ENCODE measurements at regions not wholly inside any gene's neighbourhood (a gene's known extent, or its start where the extent isn't known, plus 50 kb on each side); places are given as distances from the start of the nearest gene placed in this dataset.
"Not testable (repeated sequence)": the region's sequence is repeated elsewhere in the genome, so short reads cannot be mapped to it uniquely, and the experiment has no call there.

DNA sequence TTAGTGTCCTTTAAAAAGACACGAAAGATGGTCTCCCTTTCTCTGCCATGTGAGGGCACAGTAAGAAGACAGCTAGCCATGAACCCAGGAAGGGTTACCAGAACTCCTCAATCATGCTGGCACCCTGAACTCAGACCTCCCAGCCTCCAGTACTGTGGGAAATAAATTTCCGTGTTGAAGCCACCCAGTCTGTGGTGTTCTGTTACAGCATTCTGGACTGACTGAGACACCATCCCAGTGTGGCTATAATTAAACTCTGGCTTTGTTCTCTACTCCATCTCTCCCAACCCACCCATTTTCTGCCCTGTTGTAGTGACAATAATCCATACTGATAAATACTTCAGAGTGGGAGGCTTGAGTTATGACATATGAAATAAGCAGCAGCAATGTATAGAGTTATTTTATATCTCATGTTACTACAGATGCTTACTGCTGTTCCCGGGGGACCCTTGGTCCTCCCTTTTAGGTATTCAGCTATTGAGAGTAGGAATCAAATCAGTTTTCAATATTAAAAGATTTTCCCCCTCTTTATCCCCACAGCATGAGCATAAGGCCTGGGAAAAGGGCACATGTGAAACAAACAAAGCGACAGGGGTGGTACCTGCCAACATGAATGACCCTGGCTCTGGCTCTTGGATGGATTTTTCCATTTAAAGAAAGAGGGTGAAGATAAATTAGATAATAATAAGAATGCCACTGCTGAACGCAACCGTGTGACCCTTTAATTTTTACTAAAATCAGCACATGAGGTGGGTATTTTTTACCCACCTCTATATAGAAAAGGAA lies 224.3 kb upstream of the SLC35B3 start:
- no peak for DNase-seq (ENCODE audit: low spot score)

DNA sequence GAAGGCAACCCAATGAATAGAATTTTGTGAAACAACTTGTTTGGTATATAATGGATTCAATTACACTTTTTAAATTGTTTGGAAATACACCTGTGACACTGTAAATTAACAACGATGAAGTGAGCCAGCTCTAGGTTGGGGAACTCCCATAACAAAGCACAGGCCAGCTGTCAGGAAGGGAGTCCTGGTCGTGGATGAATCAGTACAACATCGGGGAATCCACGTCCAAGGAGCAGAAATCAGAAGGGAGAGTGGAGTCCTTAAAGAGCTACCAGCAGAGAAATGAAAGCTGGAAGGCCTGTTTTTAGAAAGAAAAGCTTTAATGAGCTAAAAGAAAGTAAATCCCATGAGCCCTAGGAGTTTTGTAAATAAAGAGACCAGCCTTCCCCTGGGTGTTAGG lies 223.1 kb upstream of the SLC35B3 start:
- DNase-seq (ENCODE audit: low spot score), result no peak

DNA sequence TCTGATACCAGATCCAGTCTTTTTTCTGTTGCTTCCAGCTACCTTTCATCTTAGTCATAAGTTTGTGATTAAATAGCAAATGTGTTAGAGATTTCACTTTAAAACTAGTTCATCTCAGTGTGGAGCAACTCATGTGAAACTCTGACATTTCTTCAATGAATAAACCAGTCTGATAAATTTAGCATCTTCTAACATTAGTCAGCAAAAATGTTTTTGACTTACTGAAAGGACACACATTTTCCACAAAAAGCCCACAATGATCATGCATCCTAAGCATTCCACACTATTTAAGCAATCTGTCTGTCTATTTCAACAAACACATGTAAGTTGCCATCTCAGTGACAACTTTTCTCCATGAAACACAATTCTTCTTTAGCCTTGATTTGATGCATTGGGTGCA lies 222.2 kb upstream of the SLC35B3 start:
- no peak for DNase-seq (ENCODE audit: low spot score)

DNA sequence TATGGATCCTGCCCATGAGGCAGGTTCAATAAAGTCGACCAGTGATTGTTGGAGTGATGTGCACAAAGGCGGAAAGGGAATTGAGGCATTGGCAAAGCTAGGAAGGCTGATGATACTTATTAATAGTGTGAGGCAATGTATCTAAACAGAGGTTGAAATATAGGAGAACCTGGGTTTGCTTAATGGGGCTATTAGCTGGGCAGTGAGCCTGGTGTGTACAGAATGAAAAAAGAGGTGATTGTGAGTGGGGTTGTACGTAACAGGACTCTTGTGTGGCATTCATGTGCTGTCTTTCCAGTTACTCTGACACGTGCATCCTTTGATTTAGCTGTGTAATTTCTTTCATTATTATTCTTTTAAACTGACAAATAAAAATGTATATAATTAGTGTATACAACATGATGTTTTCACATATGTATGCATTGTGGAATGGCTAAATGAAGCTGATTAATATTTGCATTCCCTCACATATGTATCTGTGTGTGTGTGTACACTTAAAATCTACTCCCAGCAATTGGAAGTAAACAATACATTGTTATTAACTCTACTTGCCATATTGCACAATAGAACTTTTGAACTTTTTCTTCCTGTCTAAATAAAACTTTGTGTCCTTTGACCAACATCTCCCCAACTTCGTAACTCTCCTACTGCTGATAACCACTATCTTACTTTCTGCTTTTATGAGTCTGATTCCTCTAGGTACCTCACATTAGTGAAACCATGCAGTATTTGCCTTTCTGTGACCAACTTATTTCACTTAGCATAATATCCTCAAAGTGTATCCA lies 220.5 kb upstream of the SLC35B3 start:
- no peak for DNase-seq (ENCODE audit: low spot score)

DNA sequence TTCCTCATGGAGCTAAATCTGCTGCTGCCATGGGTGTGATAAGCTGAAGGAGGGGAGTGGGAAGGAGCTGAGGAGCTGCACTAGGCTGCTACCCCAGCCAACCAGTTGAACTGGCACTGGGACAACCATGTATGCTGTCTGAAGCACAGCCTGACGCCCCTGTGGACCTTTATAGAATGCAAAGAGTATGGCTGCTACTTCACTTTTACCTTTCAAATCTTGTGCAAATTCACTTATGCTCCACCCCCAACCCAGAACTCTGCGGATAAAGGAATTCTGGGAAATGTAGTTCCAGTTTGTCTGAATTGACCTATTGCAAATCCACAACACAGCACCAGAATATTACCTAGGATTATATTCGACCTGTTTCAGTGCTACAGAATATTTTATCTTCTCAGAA lies 217.4 kb upstream of the SLC35B3 start:
- no peak for DNase-seq (ENCODE audit: low spot score)

DNA sequence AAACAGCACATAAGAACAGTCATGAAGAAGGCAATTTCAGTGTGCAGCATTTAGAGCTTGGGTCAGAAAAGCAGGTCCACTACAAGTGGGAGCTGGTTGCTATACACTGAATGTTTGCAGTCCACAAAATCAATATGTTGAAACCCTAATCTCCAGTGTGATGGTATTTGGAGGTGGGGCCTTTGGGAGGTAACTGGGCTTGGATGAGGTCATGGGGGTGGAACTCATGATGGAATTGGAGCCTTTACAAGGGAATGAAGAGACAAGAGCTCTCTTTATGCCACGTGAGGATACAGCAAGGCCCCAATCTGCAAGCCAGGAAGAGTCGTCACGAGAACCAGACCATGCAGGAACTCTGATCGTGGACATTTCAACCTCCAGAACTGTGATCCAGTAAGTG lies 216.7 kb upstream of the SLC35B3 start:
- DNase-seq (ENCODE audit: low spot score), result no peak

DNA sequence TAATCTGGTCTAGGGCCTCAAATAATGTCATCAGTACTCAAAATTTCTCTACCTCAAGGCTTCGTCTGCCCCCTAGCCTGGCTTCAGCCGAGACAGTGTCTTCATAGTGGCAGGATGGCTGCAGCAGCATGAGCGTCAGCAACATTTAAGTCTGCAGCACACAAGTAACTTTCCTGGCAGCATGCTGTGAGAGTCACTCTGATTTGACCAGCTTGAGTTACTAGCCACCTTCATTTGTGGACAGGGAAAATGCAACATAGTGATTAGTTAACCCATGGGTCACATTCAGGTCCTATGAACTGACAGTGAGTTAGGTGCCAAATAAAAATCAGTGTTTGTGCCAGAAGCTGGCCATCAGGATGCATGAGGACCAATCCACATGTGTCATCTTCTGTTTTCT lies 209.9 kb upstream of the SLC35B3 start:
- DNase-seq (ENCODE audit: low spot score), result no peak

DNA sequence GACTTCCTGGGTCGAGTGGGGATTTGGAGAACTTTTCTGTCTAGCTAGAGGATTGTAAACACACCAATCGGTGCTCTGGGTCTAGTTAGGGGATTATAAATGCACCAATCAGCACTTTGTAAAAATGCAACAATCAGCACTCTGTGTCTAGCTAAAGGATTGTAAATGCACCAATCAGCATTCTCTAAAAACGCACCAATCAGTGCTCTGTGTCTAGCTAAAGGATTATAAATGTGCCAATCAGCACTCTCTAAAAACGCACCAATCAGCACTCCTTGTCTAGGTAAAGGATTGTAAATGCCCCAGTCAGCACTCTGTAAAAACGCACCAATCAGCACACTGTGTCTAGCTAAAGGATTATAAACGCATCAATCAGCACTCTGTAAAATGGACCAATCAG lies 209.0 kb upstream of the SLC35B3 start:
- DNase-seq (ENCODE audit: low spot score), result no peak

DNA sequence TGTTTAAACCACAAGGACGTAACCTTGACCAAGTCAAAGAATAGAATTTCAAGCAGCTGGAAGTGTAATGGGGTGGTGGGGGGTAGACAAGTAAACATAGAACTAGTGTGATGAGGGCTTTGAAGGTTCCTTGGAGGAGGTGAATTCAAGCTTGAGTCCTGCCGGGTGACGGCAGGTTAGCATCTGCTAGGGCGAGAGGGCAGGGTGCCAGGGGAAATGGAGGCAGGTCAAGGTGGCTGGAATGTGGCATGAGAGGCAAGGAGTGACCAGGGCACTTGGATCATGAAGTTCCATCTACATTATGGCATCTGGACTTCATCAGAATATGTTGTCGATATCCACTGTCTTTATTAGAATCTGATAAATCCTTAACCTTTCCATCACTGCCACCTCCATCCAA lies 207.5 kb upstream of the SLC35B3 start:
- no peak for DNase-seq (ENCODE audit: low spot score)

DNA sequence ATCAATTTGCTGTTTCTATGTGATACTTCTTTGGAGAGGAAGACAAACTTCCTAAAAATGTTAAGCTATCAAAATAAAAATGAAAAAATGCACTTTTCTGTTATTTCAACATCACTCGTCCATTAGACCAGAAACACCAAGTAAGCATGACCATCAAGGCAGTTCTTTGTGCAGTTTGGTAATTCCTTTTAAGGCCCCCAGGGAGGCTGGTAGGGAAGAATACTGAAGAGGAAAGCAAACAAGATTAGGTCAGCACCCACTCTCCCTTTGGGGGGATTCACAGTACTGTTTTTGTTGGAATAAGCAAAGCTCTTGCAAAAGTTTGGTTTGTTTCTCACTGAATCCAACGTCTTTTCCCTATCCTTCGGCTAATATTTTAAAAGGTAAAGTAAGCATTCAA lies 206.8 kb upstream of the SLC35B3 start:
- DNase-seq (ENCODE audit: low spot score), result no peak

DNA sequence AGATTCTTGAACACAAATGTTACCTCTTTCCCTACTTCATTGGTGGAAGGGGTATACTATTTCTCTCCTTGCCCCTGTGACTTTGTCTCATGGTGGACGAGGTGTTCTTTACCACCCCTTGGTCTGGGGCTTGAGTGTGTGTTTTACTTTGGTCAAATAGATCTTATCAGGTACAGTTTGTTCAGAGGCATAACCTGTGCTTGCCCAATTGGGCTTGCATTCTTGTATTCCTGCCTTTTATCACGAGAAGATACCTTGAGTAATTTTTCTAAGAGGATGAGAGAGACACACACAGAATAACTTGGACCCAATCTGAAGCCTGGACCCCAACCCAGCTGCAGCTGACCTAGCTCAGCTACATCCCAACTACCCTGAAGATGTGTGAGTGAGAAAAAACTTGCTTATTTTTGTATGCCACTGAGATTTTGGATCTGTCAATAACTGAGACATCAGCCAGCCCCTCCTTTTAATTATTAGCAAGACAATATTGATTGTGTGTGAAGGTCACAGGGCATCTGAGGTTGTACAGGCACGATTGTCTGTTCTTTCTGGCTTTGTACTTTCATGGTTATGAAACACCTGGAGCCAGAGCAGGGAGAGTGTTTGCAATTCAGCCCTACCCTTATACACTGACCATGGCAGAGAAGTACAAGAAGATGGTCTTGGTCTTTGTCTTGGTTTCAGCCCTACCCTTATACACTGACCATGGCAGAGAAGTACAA lies 204.7 kb upstream of the SLC35B3 start:
- DNase-seq (ENCODE audit: low spot score), result no peak

DNA sequence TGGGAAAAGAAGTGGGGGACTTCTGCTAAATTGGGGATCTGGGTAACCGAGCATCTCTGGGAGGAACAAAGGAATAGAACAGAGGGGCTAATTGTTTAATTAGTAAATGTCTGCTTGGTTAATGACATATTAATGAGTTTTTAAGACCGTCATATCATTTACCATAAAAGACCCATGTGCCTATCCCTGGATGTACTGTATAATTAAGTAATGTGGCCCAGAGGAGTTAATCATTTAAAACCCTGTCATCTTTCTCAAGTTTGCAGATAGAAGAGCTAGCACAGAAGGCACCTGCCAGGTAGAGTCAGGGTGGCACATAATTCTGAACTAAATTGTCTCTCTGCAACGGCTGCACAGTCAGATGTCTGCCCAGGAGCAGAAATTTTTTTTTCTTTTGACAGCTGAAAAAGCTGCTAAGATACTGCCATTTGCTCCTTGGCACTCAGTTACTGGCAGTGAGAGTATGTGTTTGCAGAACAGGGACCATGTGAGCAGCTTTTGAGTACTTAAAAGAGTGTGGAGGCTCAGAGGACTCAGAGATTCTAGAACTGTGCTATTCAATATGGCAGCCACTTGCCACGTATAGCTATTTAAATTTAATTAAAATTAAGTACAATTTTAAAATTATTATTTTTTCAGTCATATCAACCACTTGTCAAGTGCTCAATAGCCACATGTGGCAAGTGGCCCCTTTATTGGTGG lies 202.7 kb upstream of the SLC35B3 start:
- no peak for DNase-seq (ENCODE audit: low spot score)

DNA sequence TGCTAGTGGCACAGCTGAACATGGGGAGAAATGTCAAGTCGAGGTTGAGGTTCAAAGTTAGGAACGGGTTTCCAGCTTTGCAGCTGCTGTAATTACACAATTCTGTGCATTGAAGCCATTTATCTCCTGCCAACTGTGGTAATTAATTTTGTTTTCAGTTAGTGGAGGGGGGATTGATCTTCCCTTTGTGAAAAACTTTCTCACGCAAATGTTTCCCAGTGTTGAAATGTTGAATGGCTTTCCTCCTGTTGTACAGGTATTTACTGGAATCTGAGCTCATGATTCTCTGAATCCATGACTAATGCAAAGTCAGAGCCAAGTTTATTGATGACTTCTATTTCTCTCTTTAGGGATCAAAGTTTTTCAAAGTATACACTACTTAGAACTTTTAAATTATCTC lies 198.4 kb upstream of the SLC35B3 start:
- DNase-seq (ENCODE audit: low spot score), result no peak

DNA sequence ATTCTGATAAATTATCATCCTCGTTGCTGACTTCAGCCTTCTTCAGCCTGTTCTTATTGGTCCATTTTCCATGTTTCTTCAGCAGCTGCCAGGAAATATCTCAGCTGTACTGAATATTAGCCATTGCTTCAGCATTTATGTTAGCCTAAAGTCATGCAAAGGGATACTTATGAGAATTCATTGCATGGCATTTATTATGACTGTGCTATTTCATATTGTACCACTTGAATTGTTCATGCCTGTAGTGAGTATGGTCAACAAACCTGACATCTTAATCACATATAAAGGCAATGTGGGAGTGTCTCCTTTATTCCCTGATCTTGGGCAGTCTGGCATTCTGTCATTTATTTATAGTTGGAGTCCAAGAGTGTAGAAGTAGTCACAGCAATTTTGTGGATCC lies 193.4 kb upstream of the SLC35B3 start:
- no peak for DNase-seq (ENCODE audit: low spot score)

DNA sequence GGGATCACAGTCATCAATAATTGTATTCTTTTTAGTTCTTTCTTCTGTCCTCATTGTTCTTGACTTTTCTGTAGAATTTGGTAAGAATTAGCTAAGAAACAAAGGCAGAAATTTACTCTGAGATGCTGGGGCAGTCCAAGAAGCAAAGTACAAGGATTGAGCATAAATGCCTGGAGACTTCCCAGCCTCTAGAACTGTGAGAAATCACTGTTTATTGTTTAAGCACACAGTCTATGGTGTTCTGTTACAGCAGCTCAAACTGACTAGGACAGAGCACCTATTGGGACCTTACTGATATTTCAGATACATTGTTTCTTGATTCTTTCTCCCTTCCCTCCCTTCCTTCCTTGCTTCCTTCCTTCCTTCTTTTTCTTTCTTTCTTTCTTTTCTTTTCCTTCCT lies 192.7 kb upstream of the SLC35B3 start:
- no peak for DNase-seq (ENCODE audit: low spot score)

DNA sequence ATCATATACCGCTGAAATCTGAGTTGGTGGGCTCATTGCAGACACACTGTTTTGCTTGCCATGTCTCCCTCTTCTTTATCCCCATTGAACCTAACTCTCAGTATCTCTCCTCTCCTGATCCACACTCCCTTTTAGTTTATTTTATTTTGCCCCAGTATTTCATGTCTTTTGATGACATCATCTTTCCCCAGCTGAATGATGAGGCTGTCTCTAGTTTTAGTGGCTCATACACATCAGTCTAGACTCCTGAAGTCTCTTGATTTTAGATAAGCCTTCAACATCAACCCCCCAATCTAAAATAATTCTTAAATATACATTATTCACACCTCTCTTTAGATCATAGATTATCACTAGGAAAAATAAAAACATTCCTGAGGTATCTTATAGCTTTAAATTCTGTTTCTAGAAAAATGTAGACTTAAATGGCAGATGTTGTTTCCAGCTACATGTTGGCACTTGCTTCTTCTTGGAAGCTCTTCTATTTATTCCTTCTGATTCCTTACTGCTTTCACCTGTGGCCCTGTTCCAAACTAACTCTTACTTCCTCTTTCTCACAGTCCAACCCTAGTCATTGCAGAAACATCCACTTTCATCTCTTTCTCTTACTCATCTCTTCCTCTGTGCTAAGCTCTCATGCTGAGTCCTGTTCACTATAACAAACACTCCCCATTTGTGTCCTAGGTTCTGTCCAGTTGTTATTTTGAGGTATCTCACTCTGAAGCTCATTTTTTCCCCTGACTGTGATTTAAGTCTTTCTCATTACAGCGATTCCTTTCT lies 191.9 kb upstream of the SLC35B3 start:
- DNase-seq (ENCODE audit: low spot score), result no peak

DNA sequence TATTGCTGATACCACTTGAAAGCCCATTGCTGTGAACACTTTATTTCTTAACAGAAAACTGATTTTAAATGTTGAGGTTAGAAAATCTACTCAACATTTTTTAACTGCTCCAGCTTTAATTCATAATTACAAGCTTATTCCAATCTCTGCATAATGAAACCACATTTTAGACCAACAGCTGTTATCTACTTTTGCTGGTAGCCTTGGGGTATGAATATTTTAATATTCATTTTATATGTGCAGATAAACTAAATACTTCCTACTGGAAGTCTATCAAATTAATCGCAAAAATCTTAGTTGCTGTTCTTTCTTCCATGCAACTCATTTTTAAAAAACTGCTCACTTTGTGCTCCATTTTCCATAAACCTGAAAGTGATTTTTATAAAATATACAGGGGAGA lies 189.3 kb upstream of the SLC35B3 start:
- DNase-seq (ENCODE audit: low spot score), result no peak

DNA sequence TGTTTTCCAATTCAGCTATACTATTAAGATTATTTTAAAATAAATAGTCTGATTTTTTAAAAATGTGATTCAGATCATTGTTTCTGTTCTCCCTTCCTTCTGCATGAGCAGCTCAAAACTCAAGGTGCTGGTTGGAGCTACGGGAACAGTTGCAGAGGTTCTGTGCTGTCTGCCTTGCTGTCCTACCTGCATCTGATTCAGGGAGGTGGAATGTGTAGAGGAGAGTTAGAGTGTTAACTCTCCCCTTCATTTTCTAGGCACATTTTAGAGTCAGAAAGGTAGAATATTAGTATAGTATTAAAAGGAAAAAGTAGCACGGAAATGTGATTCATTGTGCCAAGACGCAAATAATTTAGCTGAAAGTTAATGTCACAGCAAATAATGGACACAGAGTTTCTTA lies 188.1 kb upstream of the SLC35B3 start:
- DNase-seq (ENCODE audit: low spot score), result no peak

DNA sequence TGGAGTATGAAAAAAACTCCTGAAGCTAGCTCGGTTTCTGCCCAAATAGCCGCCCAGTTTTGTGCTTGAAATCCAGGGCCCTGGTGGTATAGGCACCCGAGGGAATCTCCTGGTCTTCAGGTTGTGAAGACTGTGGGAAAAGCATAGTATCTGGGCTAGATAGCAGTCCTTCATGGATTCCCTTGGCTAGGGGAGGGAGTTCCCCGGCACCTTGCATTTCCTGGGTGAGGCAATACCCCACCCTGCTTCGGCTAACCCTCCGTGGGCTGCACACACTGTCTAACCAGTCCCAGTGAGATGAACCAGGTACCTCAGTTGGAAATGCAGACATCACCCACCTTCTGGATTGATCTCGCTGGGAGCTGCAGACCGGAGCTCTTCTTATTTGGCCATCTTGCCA lies 184.5 kb upstream of the SLC35B3 start:
- no peak for DNase-seq (ENCODE audit: low spot score)

DNA sequence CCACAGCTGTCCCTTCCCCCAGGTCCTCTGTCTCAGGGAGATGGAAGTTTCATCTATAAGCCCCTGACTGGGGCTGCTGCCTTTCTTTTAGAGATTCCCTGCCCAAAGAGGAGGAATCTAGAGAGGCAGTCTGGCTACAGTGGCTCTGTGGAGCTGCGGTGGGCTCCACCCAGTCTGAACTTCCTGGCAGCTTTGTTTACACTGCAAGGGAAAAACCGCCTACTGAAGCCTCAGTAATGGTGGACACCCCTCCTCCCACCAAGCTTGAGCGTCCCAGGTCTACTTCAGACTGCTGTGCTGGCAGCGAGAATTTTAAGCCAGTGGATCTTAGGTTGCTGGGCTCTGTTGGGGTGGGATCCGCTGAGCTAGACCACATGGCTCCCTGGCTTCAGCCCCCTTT lies 184.1 kb upstream of the SLC35B3 start:
- not testable (repeated sequence) for DNase-seq (ENCODE audit: low spot score)

DNA sequence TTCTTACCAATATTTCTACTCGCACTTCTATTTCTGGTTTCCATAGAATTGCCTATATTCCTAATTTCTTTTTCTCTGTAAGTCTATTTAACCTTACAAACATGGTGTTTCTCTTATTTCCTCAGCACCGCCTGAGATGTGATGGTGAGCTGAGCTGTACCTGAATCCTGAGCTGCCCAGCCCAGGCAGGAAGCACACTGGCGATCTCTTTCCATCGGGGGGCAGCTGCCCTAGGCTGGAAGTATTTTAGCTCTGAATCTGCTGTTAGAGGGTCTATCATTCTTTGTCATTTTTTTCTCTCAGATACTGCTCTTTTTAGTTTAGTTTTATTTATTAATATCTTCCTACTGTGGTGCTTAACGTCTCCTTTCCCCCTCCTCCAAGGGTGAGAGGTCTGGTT lies 173.4 kb upstream of the SLC35B3 start:
- DNase-seq (ENCODE audit: low spot score), result no peak
